ENCODE measurements at regions not wholly inside any gene's neighbourhood (a gene's known extent, or its start where the extent isn't known, plus 50 kb on each side); places are given as distances from the start of the nearest gene placed in this dataset.

GRCh38 chr6:138570725-138571029 lies 71.4 kb upstream of the NHSL1 start:
- TF ChIP-seq ZNF629 (tag by site-specific recombination; IDR thresholded peaks at IDR 0.05), result no peak
- no peak for TF ChIP-seq ZFHX2 (tag by site-specific recombination; conservative IDR thresholded peaks at IDR 0.05)
- no peak for TF ChIP-seq PBX3 (CRISPR knock-in tag; IDR thresholded peaks at IDR 0.05)
- no peak for TF ChIP-seq CTCF (tag by site-specific recombination; IDR thresholded peaks at IDR 0.05)
- no peak for TF ChIP-seq ZBTB11 (tag by site-specific recombination; conservative IDR thresholded peaks at IDR 0.05; ENCODE audit: low read depth)
- TF ChIP-seq ZNF518A (tag by site-specific recombination; conservative IDR thresholded peaks at IDR 0.05; ENCODE audit: low read depth), result no peak
- no peak for TF ChIP-seq ZNF670 (tag by site-specific recombination; IDR thresholded peaks at IDR 0.05; ENCODE audit: low read depth)
- TF ChIP-seq KLF1 (tag by site-specific recombination; IDR thresholded peaks at IDR 0.05), result no peak
- TF ChIP-seq ZNF621 (tag by site-specific recombination; IDR thresholded peaks at IDR 0.05), result no peak

Measured in HEK293 (cell line).